ENCODE measurements at regions not wholly inside any gene's neighbourhood (a gene's known extent, or its start where the extent isn't known, plus 50 kb on each side); places are given as distances from the start of the nearest gene placed in this dataset.

DNA sequence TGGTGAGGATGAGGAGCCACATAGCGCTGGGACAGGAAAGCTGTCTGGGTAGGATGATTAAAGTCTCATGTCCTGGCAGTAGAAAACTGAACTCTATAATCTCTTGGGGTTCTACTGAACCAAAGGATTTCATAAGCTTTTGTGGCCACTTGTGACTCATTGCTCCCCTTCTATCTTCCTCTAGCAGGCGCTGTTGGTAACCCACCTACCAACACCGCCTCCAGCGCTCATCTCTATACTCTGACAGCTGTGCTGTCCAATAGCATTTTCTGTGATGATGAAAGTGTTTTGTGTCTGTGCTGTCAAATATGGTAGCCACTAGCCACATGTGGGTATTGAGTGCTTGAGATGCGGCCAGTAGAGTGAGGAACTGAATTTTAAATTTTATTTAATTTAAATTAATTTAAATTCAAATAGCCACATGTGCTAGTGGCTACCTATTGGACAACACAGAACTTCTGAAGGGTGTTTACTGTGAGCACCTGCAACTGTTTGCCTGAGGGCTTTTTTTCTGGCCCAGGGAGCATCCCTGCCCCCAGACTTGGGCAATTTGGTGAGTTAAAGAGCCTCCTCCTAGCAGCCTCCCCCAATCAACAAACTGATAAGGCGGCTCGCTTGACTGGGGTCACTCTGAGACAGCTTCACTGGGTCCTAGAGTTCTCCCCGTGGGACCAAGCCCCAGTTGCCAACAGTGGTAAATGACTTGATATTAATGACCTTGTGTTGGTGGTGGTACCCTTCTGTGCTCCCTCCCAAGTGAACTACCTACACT, 169.2 kb upstream of the ATP6AP2 start:
- no peak overlapping the region for H3K4me3 ChIP-seq (ENCODE audit: low read depth, low read length)
- TF ChIP-seq, protein P1, sequence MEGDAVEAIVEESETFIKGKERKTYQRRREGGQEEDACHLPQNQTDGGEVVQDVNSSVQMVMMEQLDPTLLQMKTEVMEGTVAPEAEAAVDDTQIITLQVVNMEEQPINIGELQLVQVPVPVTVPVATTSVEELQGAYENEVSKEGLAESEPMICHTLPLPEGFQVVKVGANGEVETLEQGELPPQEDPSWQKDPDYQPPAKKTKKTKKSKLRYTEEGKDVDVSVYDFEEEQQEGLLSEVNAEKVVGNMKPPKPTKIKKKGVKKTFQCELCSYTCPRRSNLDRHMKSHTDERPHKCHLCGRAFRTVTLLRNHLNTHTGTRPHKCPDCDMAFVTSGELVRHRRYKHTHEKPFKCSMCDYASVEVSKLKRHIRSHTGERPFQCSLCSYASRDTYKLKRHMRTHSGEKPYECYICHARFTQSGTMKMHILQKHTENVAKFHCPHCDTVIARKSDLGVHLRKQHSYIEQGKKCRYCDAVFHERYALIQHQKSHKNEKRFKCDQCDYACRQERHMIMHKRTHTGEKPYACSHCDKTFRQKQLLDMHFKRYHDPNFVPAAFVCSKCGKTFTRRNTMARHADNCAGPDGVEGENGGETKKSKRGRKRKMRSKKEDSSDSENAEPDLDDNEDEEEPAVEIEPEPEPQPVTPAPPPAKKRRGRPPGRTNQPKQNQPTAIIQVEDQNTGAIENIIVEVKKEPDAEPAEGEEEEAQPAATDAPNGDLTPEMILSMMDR (IDR thresholded peaks at IDR 0.05; ENCODE audit: control insufficient read depth, extremely low read depth, insufficient read depth): peak; percentile 18; the same call in 1 of the 2 replicates
- no peak for DNase-seq (ENCODE audit: low read depth)

DNA sequence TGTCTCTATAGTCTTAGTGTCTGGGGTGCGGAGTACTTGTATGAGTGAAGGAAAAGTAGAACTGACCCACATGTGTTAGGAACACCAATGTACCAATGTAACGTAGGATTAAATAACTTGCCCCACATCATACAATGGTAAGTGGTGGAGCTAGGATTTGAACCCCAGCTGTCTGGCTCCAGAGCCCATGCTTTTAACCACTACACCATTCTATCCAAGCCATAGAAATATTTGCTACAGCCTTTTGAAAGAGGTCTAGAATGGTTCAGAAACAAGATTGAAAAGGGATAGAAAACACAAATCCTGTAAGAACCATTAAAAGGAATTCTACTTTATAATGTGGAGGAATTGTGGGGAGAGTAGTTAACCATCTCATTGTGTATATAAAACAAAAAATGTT, 169.9 kb upstream of the ATP6AP2 start:
- TF ChIP-seq, protein P1 (IDR thresholded peaks at IDR 0.05; ENCODE audit: control insufficient read depth, extremely low read depth, insufficient read depth): no peak
- DNase-seq (ENCODE audit: low read depth): no peak
- no peak overlapping the region for H3K4me3 ChIP-seq (ENCODE audit: low read depth, low read length)

DNA sequence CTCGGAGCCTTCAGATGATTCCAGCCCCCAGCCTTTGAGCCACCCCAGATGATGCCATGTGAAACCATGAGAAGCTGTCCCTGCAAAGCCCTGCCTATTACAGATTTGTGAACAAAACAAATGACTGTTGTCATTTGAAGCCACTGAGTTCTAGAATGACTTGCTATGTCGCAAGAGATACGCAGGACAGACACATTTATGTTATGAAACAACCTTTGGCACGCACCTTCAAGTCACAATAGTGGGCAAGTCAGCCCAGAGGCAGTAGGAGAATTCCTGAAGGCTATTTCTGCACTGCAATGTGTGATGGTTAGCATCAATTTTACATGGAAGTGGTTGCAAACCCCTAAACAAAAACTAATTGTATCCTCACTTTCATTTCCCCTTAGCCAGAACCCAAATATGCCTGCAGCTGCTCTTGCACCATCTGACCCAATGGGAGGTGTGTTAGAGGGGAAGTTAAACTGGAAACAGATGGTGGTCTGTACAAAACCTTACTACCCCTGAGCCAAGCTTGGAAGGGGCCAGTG, 174.4 kb upstream of the ATP6AP2 start:
- H3K4me3 ChIP-seq (ENCODE audit: low read depth, low read length): no peak overlapping the region
- DNase-seq (ENCODE audit: low read depth): no peak
- TF ChIP-seq, protein P1 (IDR thresholded peaks at IDR 0.05; ENCODE audit: control insufficient read depth, extremely low read depth, insufficient read depth): no peak

DNA sequence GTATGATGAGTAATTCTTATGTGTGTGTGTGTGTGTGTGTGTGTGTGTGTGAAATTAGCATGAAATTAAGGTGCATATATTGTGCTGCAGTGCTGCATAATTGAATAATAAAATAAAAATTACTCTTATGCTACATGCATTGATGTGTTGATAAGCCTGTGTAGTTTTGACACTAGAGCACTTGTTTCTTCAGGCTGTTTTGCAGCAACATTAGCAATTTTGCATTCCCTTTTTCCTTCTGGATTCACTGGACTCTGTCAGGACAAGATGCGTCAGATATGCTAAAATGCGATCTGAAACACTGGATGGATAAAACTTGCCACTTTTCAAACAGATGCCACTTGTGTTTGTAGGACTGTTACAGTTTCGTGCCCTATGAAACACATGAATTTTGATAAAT, 175.4 kb upstream of the ATP6AP2 start:
- TF ChIP-seq, protein P1 (IDR thresholded peaks at IDR 0.05; ENCODE audit: control insufficient read depth, extremely low read depth, insufficient read depth): no peak
- no peak for DNase-seq (ENCODE audit: low read depth)
- H3K4me3 ChIP-seq (ENCODE audit: low read depth, low read length): no peak overlapping the region

DNA sequence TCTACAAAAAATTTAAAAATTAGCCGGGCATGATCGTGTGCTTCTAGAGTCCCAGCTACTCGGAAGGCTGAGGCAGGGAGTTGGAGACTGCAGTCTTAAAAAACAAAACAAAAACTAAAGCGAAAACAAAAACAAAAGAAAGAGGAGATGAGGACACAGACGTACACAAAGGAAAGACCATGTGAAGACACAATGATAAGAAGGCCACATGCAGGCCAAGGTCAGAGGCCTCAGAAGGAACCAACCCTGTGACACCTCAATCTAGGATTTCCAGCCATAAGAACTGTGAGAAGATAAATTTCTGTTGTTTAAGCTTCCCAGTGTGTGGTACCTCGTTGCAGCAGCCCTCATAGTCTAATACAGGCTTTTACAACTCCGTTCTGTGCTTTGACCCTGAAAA, 177.0 kb upstream of the ATP6AP2 start:
- TF ChIP-seq, protein P1 (IDR thresholded peaks at IDR 0.05; ENCODE audit: control insufficient read depth, extremely low read depth, insufficient read depth): no peak
- H3K4me3 ChIP-seq (ENCODE audit: low read depth, low read length): no peak overlapping the region
- DNase-seq (ENCODE audit: low read depth): no peak

DNA sequence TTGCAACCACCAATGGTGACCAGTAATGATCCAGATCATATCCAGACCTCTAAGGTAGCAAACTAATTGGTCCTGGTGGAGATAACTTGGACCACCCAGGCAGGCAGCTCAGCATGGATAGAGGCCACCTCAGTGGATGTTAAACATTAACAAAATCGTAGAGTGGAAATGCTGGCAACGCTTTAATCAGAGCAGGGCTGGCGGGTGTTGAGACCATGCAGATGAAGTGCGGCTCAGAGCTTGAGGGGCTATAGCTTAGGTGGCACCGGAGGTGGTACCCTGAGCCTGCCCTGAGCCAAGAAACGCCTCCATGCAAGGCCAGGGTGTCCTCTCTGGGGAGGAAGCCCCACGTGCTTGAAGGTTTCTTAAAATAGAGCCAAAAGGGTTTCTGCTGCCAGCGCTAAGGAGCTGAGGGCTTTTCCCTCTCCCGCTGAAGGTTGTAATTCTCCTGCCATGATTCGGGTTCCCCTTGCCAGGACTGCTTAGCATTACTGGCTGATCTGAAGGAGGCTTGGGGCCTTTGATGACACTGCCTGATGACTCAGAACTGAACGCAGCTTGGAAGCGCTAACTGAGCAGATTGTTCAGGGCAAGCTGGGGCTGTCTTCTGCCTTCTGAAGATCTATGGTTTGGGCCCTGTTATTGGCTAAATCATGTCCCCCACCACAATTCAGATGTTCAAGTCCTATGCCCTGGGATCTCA, 177.8 kb upstream of the ATP6AP2 start:
- DNase-seq (ENCODE audit: low read depth): no peak
- TF ChIP-seq, protein P1 (IDR thresholded peaks at IDR 0.05; ENCODE audit: control insufficient read depth, extremely low read depth, insufficient read depth): no peak
- H3K4me3 ChIP-seq (ENCODE audit: low read depth, low read length): no peak overlapping the region
